MM.1S (cell line): ENCODE measurements at regions not wholly inside any gene's neighbourhood (a gene's known extent, or its start where the extent isn't known, plus 50 kb on each side); places are given as distances from the start of the nearest gene placed in this dataset.

Experiments
- EZH2 ChIP-seq: fragments of 300-600 bp; sonication (generic); optimal IDR thresholded peaks from 2 replicates; pipeline ENCODE3; 2017; ENCODE audit warnings: low read depth, mild to moderate bottlenecking, antibody characterized with exemption, low read length, mixed read lengths
- TF ChIP-seq, protein P1 (sequence below): fragments of 300-600 bp; sonication (generic); IDR thresholded peaks from 2 replicates; pipeline ENCODE4 v1.5.1; 2016; ENCODE audit warnings: antibody characterized with exemption, low read length, mixed read lengths

- TF ChIP-seq, protein P1, sequence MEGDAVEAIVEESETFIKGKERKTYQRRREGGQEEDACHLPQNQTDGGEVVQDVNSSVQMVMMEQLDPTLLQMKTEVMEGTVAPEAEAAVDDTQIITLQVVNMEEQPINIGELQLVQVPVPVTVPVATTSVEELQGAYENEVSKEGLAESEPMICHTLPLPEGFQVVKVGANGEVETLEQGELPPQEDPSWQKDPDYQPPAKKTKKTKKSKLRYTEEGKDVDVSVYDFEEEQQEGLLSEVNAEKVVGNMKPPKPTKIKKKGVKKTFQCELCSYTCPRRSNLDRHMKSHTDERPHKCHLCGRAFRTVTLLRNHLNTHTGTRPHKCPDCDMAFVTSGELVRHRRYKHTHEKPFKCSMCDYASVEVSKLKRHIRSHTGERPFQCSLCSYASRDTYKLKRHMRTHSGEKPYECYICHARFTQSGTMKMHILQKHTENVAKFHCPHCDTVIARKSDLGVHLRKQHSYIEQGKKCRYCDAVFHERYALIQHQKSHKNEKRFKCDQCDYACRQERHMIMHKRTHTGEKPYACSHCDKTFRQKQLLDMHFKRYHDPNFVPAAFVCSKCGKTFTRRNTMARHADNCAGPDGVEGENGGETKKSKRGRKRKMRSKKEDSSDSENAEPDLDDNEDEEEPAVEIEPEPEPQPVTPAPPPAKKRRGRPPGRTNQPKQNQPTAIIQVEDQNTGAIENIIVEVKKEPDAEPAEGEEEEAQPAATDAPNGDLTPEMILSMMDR: no peak
- TF ChIP-seq EZH2: no peak
Observed at GRCh38 chr3:63026722-63027121, 151.5 kb upstream of the CADPS start.
